NB4 (cell line): ENCODE measurements at regions not wholly inside any gene's neighbourhood (a gene's known extent, or its start where the extent isn't known, plus 50 kb on each side); places are given as distances from the start of the nearest gene placed in this dataset.
"Not testable (repeated sequence)": the region's sequence is repeated elsewhere in the genome, so short reads cannot be mapped to it uniquely, and the experiment has no call there.

Experiments used
- CTCF ChIP-seq: IDR thresholded peaks from one replicate; pipeline ENCODE4 v1.5.1; 2012; ENCODE audit warnings: low read depth, low read length
- POLR2A ChIP-seq: IDR thresholded peaks from 2 replicates; pipeline ENCODE4 v1.6.1; 2011; ENCODE audit warnings: mild to moderate bottlenecking; ENCODE audit not compliant: insufficient read length; ENCODE audit errors: extremely low read depth

- TF ChIP-seq CTCF, POLR2A: not testable (repeated sequence)
Measured at GRCh38 chr2:89948102-89948501, 1256.6 kb downstream of the RPIA start.
